GM21515 (cell line): ENCODE measurements at regions not wholly inside any gene's neighbourhood (a gene's known extent, or its start where the extent isn't known, plus 50 kb on each side); places are given as distances from the start of the nearest gene placed in this dataset.
A peak's percentile ranks its signal among the peaks of the same experiment; 100 is the strongest.
"Not testable (repeated sequence)": the region's sequence is repeated elsewhere in the genome, so short reads cannot be mapped to it uniquely, and the experiment has no call there.

ENCODE experiments used
- ATAC-seq: cut with Tn5 transposase; IDR thresholded peaks from one replicate; pipeline ENCODE4 v1.9.1; 2021; ENCODE audit not compliant: unreplicated experiment

DNA sequence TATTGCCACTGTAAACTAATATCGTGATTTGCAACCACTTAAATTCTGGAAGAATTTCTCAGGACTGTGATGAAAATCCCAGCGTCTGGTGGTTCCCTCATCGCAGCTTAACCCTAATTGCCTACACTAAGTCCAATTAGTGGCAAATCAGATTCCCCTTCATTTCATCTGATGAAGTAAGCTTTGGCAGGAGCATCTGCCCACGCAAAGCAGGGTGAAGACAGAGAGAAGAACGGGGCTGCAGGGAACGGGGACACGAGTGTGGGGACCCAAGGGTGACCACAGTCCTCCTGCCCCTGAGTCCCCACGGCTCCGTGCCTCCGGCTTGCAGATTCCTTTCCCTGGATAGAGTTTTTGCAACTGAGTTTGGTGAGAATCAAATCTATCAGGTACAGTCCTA, 159.5 kb downstream of the LY86 start:
- ATAC-seq = no peak

DNA sequence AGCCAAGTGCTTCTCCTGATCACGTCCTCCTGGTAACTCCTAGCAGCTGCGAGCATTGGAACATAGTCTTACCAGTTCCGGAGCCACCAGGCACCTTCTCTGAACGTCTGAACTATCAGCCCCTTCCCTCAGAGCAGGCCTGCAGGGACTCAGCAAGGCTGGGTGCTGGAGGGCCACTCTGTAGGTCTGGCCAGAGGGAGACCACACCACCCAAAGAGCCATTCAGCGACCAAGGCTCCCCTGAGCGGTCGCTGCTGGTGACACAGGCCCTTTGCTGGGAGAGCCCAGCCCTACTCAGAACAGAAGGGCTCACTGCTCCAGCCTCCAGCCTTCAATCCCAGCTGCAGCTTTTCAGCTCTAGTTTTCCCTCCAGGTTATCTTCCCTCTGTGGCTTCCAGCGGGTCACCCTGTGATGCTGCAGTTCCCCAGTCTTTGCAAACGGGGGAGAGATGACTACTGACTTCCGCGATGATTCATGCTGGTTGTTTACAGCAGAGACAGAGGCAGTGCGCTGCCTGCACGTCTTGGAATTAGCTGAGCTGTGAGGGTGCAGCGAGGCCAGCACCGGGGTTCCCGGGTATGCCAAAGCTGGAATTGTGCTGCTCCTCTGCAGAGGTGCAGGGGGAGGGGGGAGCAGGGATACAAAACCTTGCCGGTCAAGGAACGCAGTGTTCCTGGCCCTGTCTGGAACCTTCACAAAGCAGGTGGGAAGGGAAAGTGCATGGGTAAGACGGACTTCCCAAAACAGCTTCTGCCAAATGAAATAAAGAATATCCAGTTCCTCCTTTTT, 161.4 kb downstream of the LY86 start:
- no peak for ATAC-seq

- no peak for ATAC-seq
These were observed 162.2 kb downstream of the LY86 start for GRCh38 chr6:6750594-6751265.

DNA sequence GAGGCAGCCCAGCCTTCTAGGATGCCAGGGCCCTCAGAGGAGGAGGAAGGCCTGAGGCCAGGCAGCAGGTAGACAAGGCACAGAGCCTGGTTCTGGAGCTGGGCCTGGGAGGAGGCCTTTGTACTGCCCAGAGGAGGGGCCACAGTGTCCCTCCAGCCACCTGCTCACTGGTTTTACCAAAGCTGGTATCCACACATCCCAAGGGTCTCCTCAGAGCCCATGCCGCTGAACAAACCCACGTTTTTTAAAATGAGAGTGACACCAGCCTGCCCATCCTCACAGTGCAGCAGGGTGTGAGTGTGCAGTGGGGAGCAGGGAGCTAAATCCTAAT, 162.7 kb downstream of the LY86 start:
- ATAC-seq = no peak

GRCh38 chr6:6751619-6752023, 163.1 kb downstream of the LY86 start:
- no peak for ATAC-seq

GRCh38 chr6:6752129-6752528, 163.6 kb downstream of the LY86 start:
- ATAC-seq = no peak

DNA sequence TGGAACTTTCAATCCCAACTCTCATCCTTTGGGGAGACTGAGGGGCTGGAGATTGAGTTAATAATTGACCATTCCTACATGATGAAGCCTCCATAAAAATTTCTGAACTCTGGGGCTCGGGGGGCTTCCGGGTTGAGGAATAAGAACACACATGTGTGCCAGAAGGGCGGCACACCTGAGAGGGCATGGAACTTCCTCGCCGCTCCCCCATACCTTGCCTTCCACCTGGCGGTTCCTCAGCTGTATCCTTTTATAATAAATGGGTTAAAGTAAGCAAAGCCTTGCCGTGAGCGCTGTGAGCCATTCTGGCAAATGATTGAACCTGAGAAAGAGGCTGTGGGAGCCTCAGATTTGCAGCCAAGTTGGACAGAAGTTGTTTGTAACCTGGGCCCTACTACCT, 164.8 kb downstream of the LY86 start:
- ATAC-seq = no peak

DNA sequence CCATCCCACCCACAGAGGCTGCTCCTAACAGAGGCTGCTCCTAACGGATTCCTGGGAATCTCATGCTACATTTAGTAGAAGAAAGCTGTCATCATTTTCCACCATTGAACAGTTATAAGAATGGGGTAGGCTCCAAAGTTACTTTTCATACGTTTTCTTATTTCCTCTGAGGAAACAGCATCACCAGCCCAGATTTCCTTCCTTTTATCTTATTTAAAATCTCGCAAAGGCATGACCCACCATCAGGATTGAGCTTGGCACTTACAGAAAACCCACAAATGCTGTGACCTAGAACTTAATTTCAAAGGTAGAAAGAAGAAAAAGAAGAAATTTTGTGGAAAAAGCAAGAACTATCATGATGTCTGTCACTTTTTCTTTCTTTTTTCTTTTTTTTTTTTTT, 168.0 kb downstream of the LY86 start:
- ATAC-seq = no peak

DNA sequence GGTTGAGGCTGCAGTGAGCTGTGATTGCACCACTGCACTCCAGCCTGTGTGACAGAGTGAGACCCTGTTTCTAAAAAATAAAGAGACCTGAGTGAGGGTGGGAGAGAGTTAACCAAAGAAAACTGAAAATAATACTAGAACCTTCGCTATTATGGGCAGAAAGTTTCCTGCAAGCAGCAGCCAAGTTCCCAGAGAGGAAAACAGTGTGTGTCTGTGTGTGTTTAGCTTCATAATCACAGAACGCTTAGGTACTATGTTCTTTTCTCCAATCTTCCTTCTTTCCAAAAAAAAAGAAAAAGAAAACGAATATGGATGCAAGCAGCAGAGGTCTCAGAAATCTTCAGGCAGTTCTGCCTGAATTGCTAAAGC, 170.0 kb downstream of the LY86 start:
- no peak for ATAC-seq

GRCh38 chr6:6758915-6759654, 170.6 kb downstream of the LY86 start:
- peak; percentile 83 for ATAC-seq

- ATAC-seq = no peak
These were observed 171.5 kb downstream of the LY86 start for GRCh38 chr6:6760002-6760401.

GRCh38 chr6:6762566-6762965, 174.0 kb downstream of the LY86 start:
- ATAC-seq = not testable (repeated sequence)

GRCh38 chr6:6764764-6765434, 176.4 kb downstream of the LY86 start:
- ATAC-seq = no peak

DNA sequence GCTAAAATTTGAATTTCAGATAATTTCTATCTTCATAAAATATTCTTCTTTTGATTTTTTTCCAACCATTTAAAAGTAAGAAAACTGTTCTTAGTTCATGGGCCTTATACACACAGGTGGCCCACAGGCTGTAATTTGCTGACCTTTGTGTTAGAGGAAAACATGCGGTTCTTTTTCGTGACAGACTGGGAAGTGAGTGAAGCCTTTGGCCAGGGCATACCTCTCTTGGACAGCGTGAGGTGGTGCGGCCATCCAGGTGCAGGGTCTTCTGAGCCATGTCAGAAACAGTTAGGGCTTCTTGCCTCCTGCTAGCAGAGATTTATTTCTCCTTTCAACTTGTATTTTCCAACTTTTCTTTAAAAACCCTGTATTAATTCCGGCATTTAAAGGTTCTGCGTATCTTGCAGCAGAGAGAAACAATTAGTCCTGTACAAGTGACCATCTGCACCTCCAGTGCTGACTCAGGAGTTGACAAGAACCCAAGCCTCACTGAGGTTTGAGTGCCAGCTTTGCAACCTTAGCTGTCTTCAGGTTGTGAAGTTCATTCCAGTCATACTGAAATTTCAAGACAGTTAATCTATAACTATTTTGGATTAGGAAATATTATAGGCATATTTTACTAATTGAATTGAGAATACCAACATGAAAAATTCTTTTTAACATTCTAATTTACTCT, 177.8 kb downstream of the LY86 start:
- ATAC-seq = no peak

DNA sequence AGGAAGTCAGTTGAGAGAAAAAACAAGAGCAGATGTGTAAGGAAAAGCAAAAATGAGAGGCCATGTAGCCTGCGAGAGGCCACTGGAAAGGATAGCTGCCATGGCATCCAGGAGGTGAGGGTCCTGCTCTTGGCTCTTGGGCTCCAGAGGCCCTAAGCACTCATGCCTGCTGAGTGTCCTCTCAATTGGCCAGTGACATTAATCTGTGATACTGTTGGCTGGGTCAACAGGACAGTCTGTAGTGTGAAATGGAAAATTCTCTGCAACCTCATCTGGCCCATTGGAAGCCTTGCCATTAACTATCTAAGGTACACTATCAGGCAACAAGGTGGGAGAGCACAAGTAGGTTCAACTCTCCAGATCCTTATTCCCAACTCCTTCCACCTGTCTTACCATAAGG, 180.9 kb downstream of the LY86 start:
- ATAC-seq = no peak

DNA sequence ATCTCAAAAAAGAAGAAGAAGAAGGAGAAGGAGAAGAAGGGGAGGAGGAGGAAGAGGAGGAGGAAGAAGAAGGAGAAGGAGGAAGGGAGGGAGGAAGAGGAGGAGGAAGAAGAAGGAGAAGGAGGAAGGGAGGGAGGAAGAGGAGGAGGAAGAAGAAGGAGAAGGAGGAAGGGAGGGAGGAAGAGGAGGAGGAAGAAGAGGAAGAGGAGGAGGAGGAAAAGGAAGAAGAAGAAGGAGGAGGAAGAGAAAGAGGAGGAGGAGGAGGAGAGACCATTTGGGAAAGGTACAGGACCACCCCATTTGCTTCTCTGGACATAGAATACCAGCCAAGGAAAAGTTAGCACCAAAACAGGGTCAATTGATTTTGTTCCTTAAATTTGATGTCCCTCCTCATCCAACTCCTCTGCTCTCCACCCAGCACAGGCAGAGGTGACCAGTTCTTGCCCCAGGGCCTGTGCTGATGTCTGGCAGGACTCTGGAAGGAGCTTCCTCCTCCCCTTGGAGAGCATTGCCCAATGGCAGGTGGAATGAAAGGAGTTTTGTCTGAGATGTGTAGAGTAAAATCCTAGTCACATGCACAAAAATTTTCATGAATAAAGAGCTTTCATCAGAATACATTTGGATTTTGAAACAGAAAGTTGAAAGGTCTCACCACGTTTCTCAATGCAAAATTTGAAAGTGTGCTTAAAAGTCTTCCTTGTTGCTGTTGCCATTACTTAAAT, 182.9 kb downstream of the LY86 start:
- no peak for ATAC-seq

- no peak for ATAC-seq
These were observed 183.4 kb downstream of the LY86 start for GRCh38 chr6:6771964-6772363.

- no peak for ATAC-seq
These were observed 184.2 kb downstream of the LY86 start for GRCh38 chr6:6772751-6773150.

DNA sequence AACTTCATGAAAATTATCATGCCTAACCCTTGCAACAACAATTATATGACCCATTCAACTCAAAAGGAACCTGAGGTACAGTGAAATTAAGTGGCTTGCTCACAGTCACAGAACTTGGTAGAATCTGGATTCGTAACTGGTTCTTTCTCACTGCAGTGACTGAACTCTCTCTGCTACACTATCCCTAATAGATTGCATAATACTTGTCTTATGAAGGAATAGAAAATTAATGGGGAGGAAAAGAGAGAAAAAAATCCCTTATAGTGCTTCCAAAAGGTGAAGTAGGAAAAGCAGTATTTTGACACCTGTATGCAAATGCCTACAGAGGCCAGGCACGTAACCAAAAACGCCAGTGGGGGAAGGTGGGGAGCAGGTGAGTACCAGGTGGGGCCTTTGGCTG, 186.6 kb downstream of the LY86 start:
- ATAC-seq = no peak

GRCh38 chr6:6780231-6780630, 191.7 kb downstream of the LY86 start:
- no peak for ATAC-seq
